ENCODE measurements at regions not wholly inside any gene's neighbourhood (a gene's known extent, or its start where the extent isn't known, plus 50 kb on each side); places are given as distances from the start of the nearest gene placed in this dataset.

GRCh38 chr4:38509551-38509950 lies 154.4 kb upstream of the KLF3 start:
- 65 to 72% methylated on average over 4 to 5 of the region's 5 CpGs for WGBS, 2 donors (ENCODE audit: low coverage in 1 of 2)
- intact Hi-C loops (cut with DNase I; ENCODE audit: low total_unique reads): no loop called here
- in situ Hi-C loops (cut with MboI; ENCODE audit: low pct_ligation_motif_present in 1 of 4, low pct_unique_long_range_greater_than_20kb in 1 of 4, low sequenced_read_pairs in 3 of 4): no loop called here
- peaks cover 0 to under 1% (median 0%) of the 10 kb centered on the region in 4 donors for H3K4me1 ChIP-seq
- H3K4me3 ChIP-seq: no peak overlapping the region
- TF ChIP-seq POLR2A (IDR thresholded peaks at IDR 0.05) (no peak), POLR2AphosphoS5 (IDR thresholded peaks at IDR 0.05) (no peak), EP300 (IDR thresholded peaks at IDR 0.05; ENCODE audit: low read depth) (no peak)
- TF ChIP-seq, protein P1, sequence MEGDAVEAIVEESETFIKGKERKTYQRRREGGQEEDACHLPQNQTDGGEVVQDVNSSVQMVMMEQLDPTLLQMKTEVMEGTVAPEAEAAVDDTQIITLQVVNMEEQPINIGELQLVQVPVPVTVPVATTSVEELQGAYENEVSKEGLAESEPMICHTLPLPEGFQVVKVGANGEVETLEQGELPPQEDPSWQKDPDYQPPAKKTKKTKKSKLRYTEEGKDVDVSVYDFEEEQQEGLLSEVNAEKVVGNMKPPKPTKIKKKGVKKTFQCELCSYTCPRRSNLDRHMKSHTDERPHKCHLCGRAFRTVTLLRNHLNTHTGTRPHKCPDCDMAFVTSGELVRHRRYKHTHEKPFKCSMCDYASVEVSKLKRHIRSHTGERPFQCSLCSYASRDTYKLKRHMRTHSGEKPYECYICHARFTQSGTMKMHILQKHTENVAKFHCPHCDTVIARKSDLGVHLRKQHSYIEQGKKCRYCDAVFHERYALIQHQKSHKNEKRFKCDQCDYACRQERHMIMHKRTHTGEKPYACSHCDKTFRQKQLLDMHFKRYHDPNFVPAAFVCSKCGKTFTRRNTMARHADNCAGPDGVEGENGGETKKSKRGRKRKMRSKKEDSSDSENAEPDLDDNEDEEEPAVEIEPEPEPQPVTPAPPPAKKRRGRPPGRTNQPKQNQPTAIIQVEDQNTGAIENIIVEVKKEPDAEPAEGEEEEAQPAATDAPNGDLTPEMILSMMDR (IDR thresholded peaks at IDR 0.05): no peak
- H3K27ac ChIP-seq: no peak overlapping the region
- no peaks in the 10 kb centered on the region for H3K36me3 ChIP-seq
- no peaks in the 10 kb centered on the region for H3K27me3 ChIP-seq
- DNase-seq: no peak
- no peaks in the 10 kb centered on the region for H3K9me3 ChIP-seq

- Histone ChIP-seq H3K27ac (no peak overlapping the region), H3K4me1 (peaks cover 0 to 7% (median 3%) of the 10 kb centered on the region in 4 donors), H3K4me3 (no peak overlapping the region), H3K9me3 (no peaks in the 10 kb centered on the region), H3K36me3 (no peaks in the 10 kb centered on the region), H3K27me3 (no peaks in the 10 kb centered on the region)
- no peak for DNase-seq
- intact Hi-C loops (cut with DNase I; ENCODE audit: low total_unique reads) (no loop called here), in situ Hi-C loops (cut with MboI; ENCODE audit: low pct_ligation_motif_present in 1 of 4, low pct_unique_long_range_greater_than_20kb in 1 of 4, low sequenced_read_pairs in 3 of 4) (no loop called here)
- WGBS, 2 donors (ENCODE audit: low coverage in 1 of 2): 93% methylated on average over 2 of the region's 2 CpGs; no CpG with 5 or more reads in 1 of the 2 donors
- TF ChIP-seq POLR2AphosphoS5 (IDR thresholded peaks at IDR 0.05) (no peak), EP300 (IDR thresholded peaks at IDR 0.05; ENCODE audit: low read depth) (no peak), POLR2A (IDR thresholded peaks at IDR 0.05) (no peak)
- TF ChIP-seq, protein P1 (IDR thresholded peaks at IDR 0.05): no peak
These were observed 153.8 kb upstream of the KLF3 start for GRCh38 chr4:38510201-38510600.

GRCh38 chr4:38511702-38512101 lies 152.3 kb upstream of the KLF3 start:
- Histone ChIP-seq H3K4me1 (peaks cover 0 to 10% (median 3%) of the 10 kb centered on the region in 4 donors), H3K4me3 (no peak overlapping the region), H3K27me3 (no peaks in the 10 kb centered on the region), H3K9me3 (no peaks in the 10 kb centered on the region), H3K27ac (no peak overlapping the region), H3K36me3 (no peaks in the 10 kb centered on the region)
- DNase-seq: no peak
- TF ChIP-seq, protein P1 (IDR thresholded peaks at IDR 0.05): no peak
- TF ChIP-seq POLR2AphosphoS5 (IDR thresholded peaks at IDR 0.05): no peak
- no peak for TF ChIP-seq EP300 (IDR thresholded peaks at IDR 0.05; ENCODE audit: low read depth)
- TF ChIP-seq POLR2A (IDR thresholded peaks at IDR 0.05): no peak
- in situ Hi-C loops (cut with MboI; ENCODE audit: low pct_ligation_motif_present in 1 of 4, low pct_unique_long_range_greater_than_20kb in 1 of 4, low sequenced_read_pairs in 3 of 4): no loop called here
- WGBS, 2 donors (ENCODE audit: low coverage in 1 of 2): 75 to 98% methylated on average over 4 to 5 of the region's 5 CpGs
- intact Hi-C loops (cut with DNase I; ENCODE audit: low total_unique reads): no loop called here

GRCh38 chr4:38512840-38513239 lies 151.2 kb upstream of the KLF3 start:
- no peaks in the 10 kb centered on the region for H3K27me3 ChIP-seq
- TF ChIP-seq POLR2A (IDR thresholded peaks at IDR 0.05): no peak
- no peak for TF ChIP-seq EP300 (IDR thresholded peaks at IDR 0.05; ENCODE audit: low read depth)
- TF ChIP-seq, protein P1 (IDR thresholded peaks at IDR 0.05): no peak
- no peak for DNase-seq
- H3K9me3 ChIP-seq: no peaks in the 10 kb centered on the region
- no peak overlapping the region for H3K27ac ChIP-seq
- no peak overlapping the region for H3K4me3 ChIP-seq
- H3K36me3 ChIP-seq: no peaks in the 10 kb centered on the region
- H3K4me1 ChIP-seq: peaks cover 0 to 10% (median 3%) of the 10 kb centered on the region in 4 donors
- intact Hi-C loops (cut with DNase I; ENCODE audit: low total_unique reads): no loop called here
- in situ Hi-C loops (cut with MboI; ENCODE audit: low pct_ligation_motif_present in 1 of 4, low pct_unique_long_range_greater_than_20kb in 1 of 4, low sequenced_read_pairs in 3 of 4): no loop called here
- WGBS, 2 donors (ENCODE audit: low coverage in 1 of 2): 78 to 90% methylated on average over 3 to 4 of the region's 4 CpGs
